ENCODE measurements at regions not wholly inside any gene's neighbourhood (a gene's known extent, or its start where the extent isn't known, plus 50 kb on each side); places are given as distances from the start of the nearest gene placed in this dataset.

DNA sequence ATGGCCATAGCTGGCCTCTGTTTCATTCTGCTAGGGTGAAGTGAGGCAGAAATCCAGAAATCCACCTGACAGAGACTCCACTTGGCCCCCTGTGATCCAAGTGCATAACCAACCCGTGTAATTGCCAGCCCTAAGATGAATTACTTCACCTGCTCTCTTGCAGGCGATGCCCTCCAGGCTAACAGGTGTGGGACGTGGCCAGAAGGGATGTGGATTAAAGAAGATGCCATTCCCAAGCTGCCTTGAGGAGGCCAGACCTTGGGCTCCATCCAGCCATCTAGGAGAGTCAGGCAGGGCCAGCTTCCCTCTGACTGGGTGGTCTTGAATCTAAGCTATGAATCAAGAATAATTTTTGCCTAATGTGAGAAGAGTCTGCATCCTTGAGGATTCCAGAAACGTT lies 154.5 kb upstream of the BNIP2 start:
- TF ChIP-seq, protein P1, sequence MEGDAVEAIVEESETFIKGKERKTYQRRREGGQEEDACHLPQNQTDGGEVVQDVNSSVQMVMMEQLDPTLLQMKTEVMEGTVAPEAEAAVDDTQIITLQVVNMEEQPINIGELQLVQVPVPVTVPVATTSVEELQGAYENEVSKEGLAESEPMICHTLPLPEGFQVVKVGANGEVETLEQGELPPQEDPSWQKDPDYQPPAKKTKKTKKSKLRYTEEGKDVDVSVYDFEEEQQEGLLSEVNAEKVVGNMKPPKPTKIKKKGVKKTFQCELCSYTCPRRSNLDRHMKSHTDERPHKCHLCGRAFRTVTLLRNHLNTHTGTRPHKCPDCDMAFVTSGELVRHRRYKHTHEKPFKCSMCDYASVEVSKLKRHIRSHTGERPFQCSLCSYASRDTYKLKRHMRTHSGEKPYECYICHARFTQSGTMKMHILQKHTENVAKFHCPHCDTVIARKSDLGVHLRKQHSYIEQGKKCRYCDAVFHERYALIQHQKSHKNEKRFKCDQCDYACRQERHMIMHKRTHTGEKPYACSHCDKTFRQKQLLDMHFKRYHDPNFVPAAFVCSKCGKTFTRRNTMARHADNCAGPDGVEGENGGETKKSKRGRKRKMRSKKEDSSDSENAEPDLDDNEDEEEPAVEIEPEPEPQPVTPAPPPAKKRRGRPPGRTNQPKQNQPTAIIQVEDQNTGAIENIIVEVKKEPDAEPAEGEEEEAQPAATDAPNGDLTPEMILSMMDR (IDR thresholded peaks at IDR 0.05) = no peak
- TF ChIP-seq ETV6 (CRISPR knock-in tag; IDR thresholded peaks at IDR 0.05) (no peak), ZNF232 (CRISPR knock-in tag; IDR thresholded peaks at IDR 0.05) (no peak), CDX4 (CRISPR knock-in tag; IDR thresholded peaks at IDR 0.05; ENCODE audit: borderline replicate concordance) (no peak), SMAD4 (CRISPR knock-in tag; IDR thresholded peaks at IDR 0.05) (no peak), JUN (CRISPR knock-in tag; IDR thresholded peaks at IDR 0.05) (no peak), FOXP1 (CRISPR knock-in tag; IDR thresholded peaks at IDR 0.05; ENCODE audit: borderline replicate concordance) (no peak), ELF4 (CRISPR knock-in tag; IDR thresholded peaks at IDR 0.05; ENCODE audit: low read depth) (no peak)
- TF ChIP-seq, protein P2, sequence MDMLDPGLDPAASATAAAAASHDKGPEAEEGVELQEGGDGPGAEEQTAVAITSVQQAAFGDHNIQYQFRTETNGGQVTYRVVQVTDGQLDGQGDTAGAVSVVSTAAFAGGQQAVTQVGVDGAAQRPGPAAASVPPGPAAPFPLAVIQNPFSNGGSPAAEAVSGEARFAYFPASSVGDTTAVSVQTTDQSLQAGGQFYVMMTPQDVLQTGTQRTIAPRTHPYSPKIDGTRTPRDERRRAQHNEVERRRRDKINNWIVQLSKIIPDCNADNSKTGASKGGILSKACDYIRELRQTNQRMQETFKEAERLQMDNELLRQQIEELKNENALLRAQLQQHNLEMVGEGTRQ (CRISPR knock-in tag; IDR thresholded peaks at IDR 0.05) = no peak

Measured in WTC11 (cell line).